ENCODE measurements at regions not wholly inside any gene's neighbourhood (a gene's known extent, or its start where the extent isn't known, plus 50 kb on each side); places are given as distances from the start of the nearest gene placed in this dataset.

GRCh38 chr2:187017438-187017837, 168.5 kb upstream of the ZSWIM2 start:
- Mint-ChIP-seq H3K9me3 (no peaks in the 10 kb centered on the region), H3K27ac (no peak overlapping the region), H3K36me3 (ENCODE audit: low read depth) (no peaks in the 10 kb centered on the region), H3K27me3 (ENCODE audit: low read depth, poor library complexity) (peaks cover 3% of the 10 kb centered on the region), H3K4me1 (no peaks in the 10 kb centered on the region), H3K4me3 (no peak overlapping the region)
- no peak for TF ChIP-seq CTCF (IDR thresholded peaks at IDR 0.05)
- no peak for DNase-seq

- Mint-ChIP-seq H3K36me3 (ENCODE audit: low read depth) (no peaks in the 10 kb centered on the region), H3K4me1 (no peaks in the 10 kb centered on the region), H3K9me3 (no peaks in the 10 kb centered on the region), H3K27me3 (ENCODE audit: low read depth, poor library complexity) (peaks cover 3% of the 10 kb centered on the region), H3K27ac (peak overlapping the region; percentile 5), H3K4me3 (no peak overlapping the region)
- DNase-seq: no peak
- TF ChIP-seq CTCF (IDR thresholded peaks at IDR 0.05): no peak
Measured at GRCh38 chr2:187013058-187013457, 164.1 kb upstream of the ZSWIM2 start.

GRCh38 chr2:187011206-187011832, 162.3 kb upstream of the ZSWIM2 start:
- no peak for DNase-seq
- no peaks in the 10 kb centered on the region for H3K9me3 Mint-ChIP-seq
- no peak overlapping the region for H3K4me3 Mint-ChIP-seq
- no peak for TF ChIP-seq CTCF (IDR thresholded peaks at IDR 0.05)
- no peaks in the 10 kb centered on the region for H3K36me3 Mint-ChIP-seq (ENCODE audit: low read depth)
- H3K27me3 Mint-ChIP-seq (ENCODE audit: low read depth, poor library complexity): peaks cover 3% of the 10 kb centered on the region
- no peaks in the 10 kb centered on the region for H3K4me1 Mint-ChIP-seq
- no peak overlapping the region for H3K27ac Mint-ChIP-seq

- Mint-ChIP-seq H3K27me3 (ENCODE audit: low read depth, poor library complexity) (peaks cover 3% of the 10 kb centered on the region), H3K36me3 (ENCODE audit: low read depth) (no peaks in the 10 kb centered on the region), H3K27ac (no peak overlapping the region), H3K9me3 (no peaks in the 10 kb centered on the region), H3K4me3 (no peak overlapping the region), H3K4me1 (no peaks in the 10 kb centered on the region)
- TF ChIP-seq CTCF (IDR thresholded peaks at IDR 0.05): no peak
- no peak for DNase-seq
Measured at GRCh38 chr2:187009483-187010239, 160.7 kb upstream of the ZSWIM2 start.

- no peak for DNase-seq
- Mint-ChIP-seq H3K27ac (no peak overlapping the region), H3K4me1 (no peaks in the 10 kb centered on the region), H3K4me3 (no peak overlapping the region), H3K27me3 (ENCODE audit: low read depth, poor library complexity) (no peaks in the 10 kb centered on the region), H3K36me3 (ENCODE audit: low read depth) (no peaks in the 10 kb centered on the region), H3K9me3 (no peaks in the 10 kb centered on the region)
- no peak for TF ChIP-seq CTCF (IDR thresholded peaks at IDR 0.05)
Measured at GRCh38 chr2:187008111-187008510, 159.1 kb upstream of the ZSWIM2 start.

GRCh38 chr2:187003611-187004010, 154.6 kb upstream of the ZSWIM2 start:
- H3K27me3 Mint-ChIP-seq (ENCODE audit: low read depth, poor library complexity): no peaks in the 10 kb centered on the region
- TF ChIP-seq CTCF (IDR thresholded peaks at IDR 0.05): no peak
- H3K4me1 Mint-ChIP-seq: no peaks in the 10 kb centered on the region
- no peaks in the 10 kb centered on the region for H3K9me3 Mint-ChIP-seq
- H3K27ac Mint-ChIP-seq: no peak overlapping the region
- no peak for DNase-seq
- H3K36me3 Mint-ChIP-seq (ENCODE audit: low read depth): no peaks in the 10 kb centered on the region
- H3K4me3 Mint-ChIP-seq: no peak overlapping the region

All from nephron progenitor cell (in vitro differentiated cells).